ENCODE measurements at regions not wholly inside any gene's neighbourhood (a gene's known extent, or its start where the extent isn't known, plus 50 kb on each side); places are given as distances from the start of the nearest gene placed in this dataset.

- H3K4me3 ChIP-seq (replicated peaks; ENCODE audit: low read depth, low read length): no peak overlapping the region
- DNase-seq (ENCODE audit: extremely low read depth, low read depth): no peak
- TF ChIP-seq CTCF (IDR thresholded peaks at IDR 0.05; ENCODE audit: low read depth, low read length, missing control alignments): no peak
Observed at GRCh38 chr13:50707628-50708027, 135.9 kb downstream of the DLEU7 start.

GRCh38 chr13:50708461-50708860, 135.0 kb downstream of the DLEU7 start:
- no peak overlapping the region for H3K4me3 ChIP-seq (replicated peaks; ENCODE audit: low read depth, low read length)
- no peak for DNase-seq (ENCODE audit: extremely low read depth, low read depth)
- TF ChIP-seq CTCF (IDR thresholded peaks at IDR 0.05; ENCODE audit: low read depth, low read length, missing control alignments): no peak

GRCh38 chr13:50709058-50709457, 134.4 kb downstream of the DLEU7 start:
- TF ChIP-seq CTCF (IDR thresholded peaks at IDR 0.05; ENCODE audit: low read depth, low read length, missing control alignments): no peak
- no peak overlapping the region for H3K4me3 ChIP-seq (replicated peaks; ENCODE audit: low read depth, low read length)
- no peak for DNase-seq (ENCODE audit: extremely low read depth, low read depth)

GRCh38 chr13:50711131-50711815, 132.2 kb downstream of the DLEU7 start:
- H3K4me3 ChIP-seq (replicated peaks; ENCODE audit: low read depth, low read length): no peak overlapping the region
- TF ChIP-seq CTCF (IDR thresholded peaks at IDR 0.05; ENCODE audit: low read depth, low read length, missing control alignments): no peak
- no peak for DNase-seq (ENCODE audit: extremely low read depth, low read depth)

- H3K4me3 ChIP-seq (replicated peaks; ENCODE audit: low read depth, low read length): no peak overlapping the region
- no peak for TF ChIP-seq CTCF (IDR thresholded peaks at IDR 0.05; ENCODE audit: low read depth, low read length, missing control alignments)
- no peak for DNase-seq (ENCODE audit: extremely low read depth, low read depth)
Observed at GRCh38 chr13:50711996-50712395, 131.5 kb downstream of the DLEU7 start.

GRCh38 chr13:50712456-50712855, 131.0 kb downstream of the DLEU7 start:
- TF ChIP-seq CTCF (IDR thresholded peaks at IDR 0.05; ENCODE audit: low read depth, low read length, missing control alignments): no peak
- no peak for DNase-seq (ENCODE audit: extremely low read depth, low read depth)
- no peak overlapping the region for H3K4me3 ChIP-seq (replicated peaks; ENCODE audit: low read depth, low read length)

- TF ChIP-seq CTCF (IDR thresholded peaks at IDR 0.05; ENCODE audit: low read depth, low read length, missing control alignments): no peak
- DNase-seq (ENCODE audit: extremely low read depth, low read depth): peak; percentile 24
- no peak overlapping the region for H3K4me3 ChIP-seq (replicated peaks; ENCODE audit: low read depth, low read length)
Observed at GRCh38 chr13:50712881-50713280, 130.6 kb downstream of the DLEU7 start.
